MM.1S (cell line): ENCODE measurements at regions not wholly inside any gene's neighbourhood (a gene's known extent, or its start where the extent isn't known, plus 50 kb on each side); places are given as distances from the start of the nearest gene placed in this dataset.

ENCODE experiments used
- DNase-seq: peaks from one replicate; pipeline ENCODE4 v3.0.0-alpha.2; 2015
- H2AFZ ChIP-seq: fragments of 300-600 bp; sonication (generic); 2 replicates; pipeline ENCODE4 v1.6.0; 2016; ENCODE audit warnings: antibody characterized with exemption, low read length
- H3F3A ChIP-seq: fragments of 300-600 bp; sonication (generic); 2 replicates; pipeline ENCODE4 v1.6.1; 2016; ENCODE audit warnings: mild to moderate bottlenecking, antibody characterized with exemption, low read length, moderate library complexity, mixed read lengths; ENCODE audit not compliant: insufficient read depth
- H3K27ac ChIP-seq: fragments of 300-600 bp; sonication (generic); 2 replicates; pipeline ENCODE4 v1.5.1; 2016; ENCODE audit warnings: mild to moderate bottlenecking, low read length
- H3K27me3 ChIP-seq: fragments of 300-600 bp; sonication (generic); replicated peaks from 2 replicates; pipeline ENCODE4 v1.6.0; 2016; ENCODE audit warnings: low read length; ENCODE audit not compliant: insufficient read depth
- H3K36me3 ChIP-seq: fragments of 300-600 bp; sonication (generic); replicated peaks from 2 replicates; pipeline ENCODE4 v1.6.1; 2016; ENCODE audit warnings: mild to moderate bottlenecking, low read length, mixed read lengths; ENCODE audit not compliant: insufficient read depth
- H3K4me1 ChIP-seq: fragments of 300-600 bp; sonication (generic); 2 replicates; pipeline ENCODE4 v1.6.1; 2016; ENCODE audit warnings: low read length, mixed read lengths
- H3K4me2 ChIP-seq: fragments of 300-600 bp; sonication (generic); 2 replicates; pipeline ENCODE4 v1.6.0; 2016; ENCODE audit warnings: low read depth, low read length
- H3K4me3 ChIP-seq: fragments of 300-600 bp; sonication (generic); 2 replicates; pipeline ENCODE4 v1.5.1; 2016; ENCODE audit warnings: low read length, mixed read lengths
- H3K79me2 ChIP-seq: fragments of 300-600 bp; sonication (generic); 2 replicates; pipeline ENCODE4 v1.6.1; 2016; ENCODE audit warnings: mixed run types, low read length, mixed read lengths
- H3K9ac ChIP-seq: fragments of 300-600 bp; sonication (generic); 2 replicates; pipeline ENCODE4 v1.6.1; 2016; ENCODE audit warnings: low read length, mixed read lengths
- H3K9me2 ChIP-seq: fragments of 300-600 bp; sonication (generic); replicated peaks from 2 replicates; pipeline ENCODE4 v1.6.1; 2016; ENCODE audit warnings: mild to moderate bottlenecking, low read length, mixed read lengths; ENCODE audit not compliant: insufficient read depth
- H3K9me3 ChIP-seq: fragments of 300-600 bp; sonication (generic); replicated peaks from 2 replicates; pipeline ENCODE4 v1.6.1; 2016; ENCODE audit warnings: mild to moderate bottlenecking, low read length, mixed read lengths; ENCODE audit not compliant: insufficient read depth
- H4K20me1 ChIP-seq: fragments of 300-600 bp; sonication (generic); 2 replicates; pipeline ENCODE4 v1.6.1; 2016; ENCODE audit warnings: mild to moderate bottlenecking, low read length, moderate library complexity, mixed read lengths; ENCODE audit not compliant: insufficient read depth
- EZH2 ChIP-seq: fragments of 300-600 bp; sonication (generic); optimal IDR thresholded peaks from 2 replicates; pipeline ENCODE3; 2017; ENCODE audit warnings: low read depth, mild to moderate bottlenecking, antibody characterized with exemption, low read length, mixed read lengths
- EZH2phosphoT487 ChIP-seq: fragments of 300-600 bp; sonication (generic); IDR thresholded peaks from 2 replicates; pipeline ENCODE4 v1.6.1; 2018; ENCODE audit warnings: antibody characterized with exemption, low read length
- TF ChIP-seq, protein P1 (sequence below): fragments of 300-600 bp; sonication (generic); IDR thresholded peaks from 2 replicates; pipeline ENCODE4 v1.5.1; 2016; ENCODE audit warnings: antibody characterized with exemption, low read length, mixed read lengths

DNA sequence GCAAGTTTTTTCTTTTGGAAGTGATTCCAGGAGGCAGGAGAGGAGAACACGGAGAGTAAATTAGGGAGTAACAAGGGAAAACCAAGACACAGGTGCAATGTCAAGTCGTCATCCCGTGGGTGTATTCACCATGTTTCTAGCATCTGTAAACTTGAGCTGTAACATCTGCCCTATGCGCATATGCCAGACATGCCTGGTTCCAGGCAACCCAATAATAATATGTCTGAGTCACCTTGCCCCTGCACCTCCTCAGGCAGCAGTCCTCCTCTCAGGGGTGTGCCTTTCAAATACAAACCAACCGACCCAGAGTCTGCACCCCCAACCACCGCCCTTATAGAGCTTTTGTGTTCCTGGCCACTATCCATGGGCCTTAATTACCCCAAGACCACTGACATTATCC lies 107.0 kb upstream of the PDE1C start:
- H4K20me1 ChIP-seq: no peaks in the 10 kb centered on the region
- no peak for DNase-seq
- no peaks in the 10 kb centered on the region for H3K79me2 ChIP-seq

GRCh38 chr7:32175099-32175498 lies 104.9 kb upstream of the PDE1C start:
- no peak for DNase-seq
- Histone ChIP-seq H3K9me3 (no peaks in the 10 kb centered on the region), H3K4me2 (no peak overlapping the region), H3K4me1 (no peaks in the 10 kb centered on the region), H4K20me1 (no peaks in the 10 kb centered on the region), H3K27me3 (no peaks in the 10 kb centered on the region), H3K4me3 (no peak overlapping the region), H3K36me3 (no peaks in the 10 kb centered on the region), H3K27ac (no peak overlapping the region), H2AFZ (no peak overlapping the region), H3K79me2 (no peaks in the 10 kb centered on the region), H3F3A (no peaks in the 10 kb centered on the region), H3K9ac (no peak overlapping the region), H3K9me2 (no peaks in the 10 kb centered on the region)
- TF ChIP-seq, protein P1, sequence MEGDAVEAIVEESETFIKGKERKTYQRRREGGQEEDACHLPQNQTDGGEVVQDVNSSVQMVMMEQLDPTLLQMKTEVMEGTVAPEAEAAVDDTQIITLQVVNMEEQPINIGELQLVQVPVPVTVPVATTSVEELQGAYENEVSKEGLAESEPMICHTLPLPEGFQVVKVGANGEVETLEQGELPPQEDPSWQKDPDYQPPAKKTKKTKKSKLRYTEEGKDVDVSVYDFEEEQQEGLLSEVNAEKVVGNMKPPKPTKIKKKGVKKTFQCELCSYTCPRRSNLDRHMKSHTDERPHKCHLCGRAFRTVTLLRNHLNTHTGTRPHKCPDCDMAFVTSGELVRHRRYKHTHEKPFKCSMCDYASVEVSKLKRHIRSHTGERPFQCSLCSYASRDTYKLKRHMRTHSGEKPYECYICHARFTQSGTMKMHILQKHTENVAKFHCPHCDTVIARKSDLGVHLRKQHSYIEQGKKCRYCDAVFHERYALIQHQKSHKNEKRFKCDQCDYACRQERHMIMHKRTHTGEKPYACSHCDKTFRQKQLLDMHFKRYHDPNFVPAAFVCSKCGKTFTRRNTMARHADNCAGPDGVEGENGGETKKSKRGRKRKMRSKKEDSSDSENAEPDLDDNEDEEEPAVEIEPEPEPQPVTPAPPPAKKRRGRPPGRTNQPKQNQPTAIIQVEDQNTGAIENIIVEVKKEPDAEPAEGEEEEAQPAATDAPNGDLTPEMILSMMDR: no peak
- TF ChIP-seq EZH2phosphoT487 (no peak), EZH2 (no peak)

More for the DNA sequence above, 107.0 kb upstream of the PDE1C start:
- H3K4me2 ChIP-seq: no peak overlapping the region
- TF ChIP-seq EZH2phosphoT487 (no peak), EZH2 (no peak)
- TF ChIP-seq, protein P1: no peak
- no peaks in the 10 kb centered on the region for H3K4me1 ChIP-seq
- no peaks in the 10 kb centered on the region for H3K9me2 ChIP-seq
- H3K9ac ChIP-seq: no peak overlapping the region
- no peak overlapping the region for H3K27ac ChIP-seq
- no peaks in the 10 kb centered on the region for H3F3A ChIP-seq
- H2AFZ ChIP-seq: no peak overlapping the region
- no peaks in the 10 kb centered on the region for H3K9me3 ChIP-seq
- H3K36me3 ChIP-seq: no peaks in the 10 kb centered on the region
- no peaks in the 10 kb centered on the region for H3K27me3 ChIP-seq
- H3K4me3 ChIP-seq: no peak overlapping the region

- Histone ChIP-seq H3K79me2 (no peaks in the 10 kb centered on the region), H3K9me3 (no peaks in the 10 kb centered on the region), H2AFZ (no peak overlapping the region), H3K27me3 (no peaks in the 10 kb centered on the region), H4K20me1 (no peaks in the 10 kb centered on the region), H3K4me3 (no peak overlapping the region), H3K27ac (no peak overlapping the region), H3F3A (no peaks in the 10 kb centered on the region), H3K36me3 (no peaks in the 10 kb centered on the region), H3K4me2 (no peak overlapping the region), H3K4me1 (no peaks in the 10 kb centered on the region), H3K9me2 (no peaks in the 10 kb centered on the region), H3K9ac (no peak overlapping the region)
- no peak for DNase-seq
- TF ChIP-seq, protein P1: no peak
- TF ChIP-seq EZH2phosphoT487 (no peak), EZH2 (no peak)
These were observed 101.0 kb upstream of the PDE1C start for GRCh38 chr7:32171248-32171647.
